ENCODE measurements at regions not wholly inside any gene's neighbourhood (a gene's known extent, or its start where the extent isn't known, plus 50 kb on each side); places are given as distances from the start of the nearest gene placed in this dataset.

GRCh38 chr3:146948186-146948585, 343.0 kb upstream of the PLSCR5 start:
- POLR2A ChIA-PET: no interaction called here
- no peak for TF ChIP-seq NFRKB (IDR thresholded peaks at IDR 0.05)
- no peak for TF ChIP-seq ZNF384 (IDR thresholded peaks at IDR 0.05)
- no peak for TF ChIP-seq BHLHE40 (IDR thresholded peaks at IDR 0.05; ENCODE audit: borderline replicate concordance)
- TF ChIP-seq ELF4 (IDR thresholded peaks at IDR 0.05): no peak
- TF ChIP-seq FOXK2 (IDR thresholded peaks at IDR 0.05): no peak
- CTCF ChIA-PET: no interaction called here
- no peak for DNase-seq (ENCODE audit: extremely low spot score)

- CTCF ChIA-PET: no interaction called here
- POLR2A ChIA-PET: no interaction called here
- TF ChIP-seq TARDBP (IDR thresholded peaks at IDR 0.05) (no peak), FOXM1 (IDR thresholded peaks at IDR 0.05; ENCODE audit: borderline replicate concordance) (no peak), ZNF384 (IDR thresholded peaks at IDR 0.05) (no peak), SP1 (IDR thresholded peaks at IDR 0.05) (no peak), LEF1 (IDR thresholded peaks at IDR 0.05; ENCODE audit: borderline replicate concordance) (no peak), PKNOX1 (IDR thresholded peaks at IDR 0.05) (no peak), BHLHE40 (IDR thresholded peaks at IDR 0.05; ENCODE audit: borderline replicate concordance) (no peak), FOXK2 (IDR thresholded peaks at IDR 0.05) (no peak), SUZ12 (IDR thresholded peaks at IDR 0.05) (no peak), ELF4 (IDR thresholded peaks at IDR 0.05) (no peak), ARNT (IDR thresholded peaks at IDR 0.05) (no peak), NFRKB (IDR thresholded peaks at IDR 0.05) (no peak), CTBP1 (IDR thresholded peaks at IDR 0.05; ENCODE audit: borderline replicate concordance) (no peak), FOXA1 (IDR thresholded peaks at IDR 0.05) (no peak), HDGF (IDR thresholded peaks at IDR 0.05; ENCODE audit: borderline replicate concordance) (no peak), L3MBTL2 (conservative IDR thresholded peaks at IDR 0.05) (no peak)
- no peak for DNase-seq (ENCODE audit: extremely low spot score)
These were observed 324.6 kb upstream of the PLSCR5 start for GRCh38 chr3:146929696-146930095.

- ChIA-PET POLR2A (no interaction called here), CTCF (no interaction called here)
- DNase-seq (ENCODE audit: extremely low spot score): no peak
- TF ChIP-seq HDGF (IDR thresholded peaks at IDR 0.05; ENCODE audit: borderline replicate concordance): no peak
- TF ChIP-seq ZNF384 (IDR thresholded peaks at IDR 0.05): no peak
- no peak for TF ChIP-seq LEF1 (IDR thresholded peaks at IDR 0.05; ENCODE audit: borderline replicate concordance)
- TF ChIP-seq SP1 (IDR thresholded peaks at IDR 0.05): no peak
- no peak for TF ChIP-seq ARNT (IDR thresholded peaks at IDR 0.05)
- no peak for TF ChIP-seq NFRKB (IDR thresholded peaks at IDR 0.05)
- TF ChIP-seq SUZ12 (IDR thresholded peaks at IDR 0.05): no peak
- no peak for TF ChIP-seq CTBP1 (IDR thresholded peaks at IDR 0.05; ENCODE audit: borderline replicate concordance)
- no peak for TF ChIP-seq L3MBTL2 (conservative IDR thresholded peaks at IDR 0.05)
- no peak for TF ChIP-seq ELF4 (IDR thresholded peaks at IDR 0.05)
- no peak for TF ChIP-seq FOXA1 (IDR thresholded peaks at IDR 0.05)
These were observed 323.4 kb upstream of the PLSCR5 start for GRCh38 chr3:146928421-146929059.

- DNase-seq (ENCODE audit: extremely low spot score): no peak
- ChIA-PET POLR2A (no interaction called here), CTCF (no interaction called here)
- TF ChIP-seq ARNT (IDR thresholded peaks at IDR 0.05) (no peak), NFRKB (IDR thresholded peaks at IDR 0.05) (no peak), ZNF384 (IDR thresholded peaks at IDR 0.05) (no peak), SUZ12 (IDR thresholded peaks at IDR 0.05) (no peak), LEF1 (IDR thresholded peaks at IDR 0.05; ENCODE audit: borderline replicate concordance) (no peak), L3MBTL2 (conservative IDR thresholded peaks at IDR 0.05) (no peak)
These were observed 316.5 kb upstream of the PLSCR5 start for GRCh38 chr3:146921693-146922092.

GRCh38 chr3:146914409-146914808, 309.3 kb upstream of the PLSCR5 start:
- TF ChIP-seq ELF4 (IDR thresholded peaks at IDR 0.05): no peak
- no peak for TF ChIP-seq HDGF (IDR thresholded peaks at IDR 0.05; ENCODE audit: borderline replicate concordance)
- no peak for TF ChIP-seq PKNOX1 (IDR thresholded peaks at IDR 0.05)
- TF ChIP-seq CTBP1 (IDR thresholded peaks at IDR 0.05; ENCODE audit: borderline replicate concordance): no peak
- TF ChIP-seq FOXM1 (IDR thresholded peaks at IDR 0.05; ENCODE audit: borderline replicate concordance): no peak
- TF ChIP-seq FOXA1 (IDR thresholded peaks at IDR 0.05): no peak
- TF ChIP-seq L3MBTL2 (conservative IDR thresholded peaks at IDR 0.05): no peak
- TF ChIP-seq FOXK2 (IDR thresholded peaks at IDR 0.05): no peak
- TF ChIP-seq ARNT (IDR thresholded peaks at IDR 0.05): no peak
- no peak for DNase-seq (ENCODE audit: extremely low spot score)
- ChIA-PET POLR2A (no interaction called here), CTCF (no interaction called here)

GRCh38 chr3:146912241-146913015, 307.3 kb upstream of the PLSCR5 start:
- DNase-seq (ENCODE audit: extremely low spot score): no peak
- ChIA-PET POLR2A (no interaction called here), CTCF (no interaction called here)
- TF ChIP-seq TARDBP (IDR thresholded peaks at IDR 0.05) (no peak), HDGF (IDR thresholded peaks at IDR 0.05; ENCODE audit: borderline replicate concordance) (no peak), ELF4 (IDR thresholded peaks at IDR 0.05) (no peak), BHLHE40 (IDR thresholded peaks at IDR 0.05; ENCODE audit: borderline replicate concordance) (no peak), LEF1 (IDR thresholded peaks at IDR 0.05; ENCODE audit: borderline replicate concordance) (no peak), CTBP1 (IDR thresholded peaks at IDR 0.05; ENCODE audit: borderline replicate concordance) (no peak), ZNF384 (IDR thresholded peaks at IDR 0.05) (no peak), L3MBTL2 (conservative IDR thresholded peaks at IDR 0.05) (no peak), FOXM1 (IDR thresholded peaks at IDR 0.05; ENCODE audit: borderline replicate concordance) (no peak), SUZ12 (IDR thresholded peaks at IDR 0.05) (no peak), ARNT (IDR thresholded peaks at IDR 0.05) (no peak), FOXK2 (IDR thresholded peaks at IDR 0.05) (no peak), SP1 (IDR thresholded peaks at IDR 0.05) (no peak), PKNOX1 (IDR thresholded peaks at IDR 0.05) (no peak), NFRKB (IDR thresholded peaks at IDR 0.05) (no peak), FOXA1 (IDR thresholded peaks at IDR 0.05) (no peak)

Data from HEK293T (cell line).